PC-9 (cell line): ENCODE measurements at regions not wholly inside any gene's neighbourhood (a gene's known extent, or its start where the extent isn't known, plus 50 kb on each side); places are given as distances from the start of the nearest gene placed in this dataset.

ENCODE experiments used
- BruUV-seq: library from RNA; stranded (reverse); fragments of 400-500 nt; replicated peaks from 2 replicates; lab custom pipeline; 2021; lab: Mats Ljungman, UMichigan
- CTCF ChIA-PET: fragments of 300-600 bp; sonication (Branson Sonifier 250); formaldehyde crosslinking; loops from one replicate; lab custom pipeline; 2022; ENCODE audit warnings: antibody characterized with exemption; lab: Charles Lee
- POLR2A ChIA-PET: fragments of 300-600 bp; sonication (Branson Sonifier 250); formaldehyde crosslinking; loops from one replicate; lab custom pipeline; 2022; ENCODE audit warnings: antibody characterized with exemption; ENCODE audit not compliant: unreplicated experiment; lab: Charles Lee
- DNase-seq, 2 experiments: peaks; one replicate each; pipeline versions ENCODE4 v3.0.0 to v3.0.0-alpha.2; 2015 to 2022; ENCODE audit warnings: mixed read lengths in 1 of 2
- H2AFZ ChIP-seq: fragments of 200-600 bp; sonication (generic); 2 replicates; pipeline ENCODE4 v1.8.1; 2017; ENCODE audit warnings: antibody characterized with exemption
- H3F3A ChIP-seq: fragments of 200-600 bp; sonication (generic); 2 replicates; pipeline ENCODE4 v1.8.1; 2017; ENCODE audit warnings: antibody characterized with exemption, mild to moderate bottlenecking, low read depth; ENCODE audit not compliant: insufficient read depth
- H3K27ac ChIP-seq: fragments of 200-600 bp; sonication (generic); 2 replicates; pipeline ENCODE4 v1.6.1; 2016; ENCODE audit warnings: mixed run types
- H3K27me3 ChIP-seq: fragments of 200-600 bp; sonication (generic); 2 replicates; pipeline ENCODE4 v1.6.1; 2016; ENCODE audit warnings: low read depth, mixed run types; ENCODE audit not compliant: insufficient read depth
- H3K36me3 ChIP-seq: fragments of 200-600 bp; sonication (generic); 2 replicates; pipeline ENCODE4 v1.6.1; 2016; ENCODE audit warnings: low read depth, mixed run types
- H3K4me1 ChIP-seq: fragments of 200-600 bp; sonication (generic); replicated peaks from 2 replicates; pipeline ENCODE4 v1.6.1; 2016; ENCODE audit warnings: mixed run types; ENCODE audit not compliant: insufficient read depth
- H3K4me2 ChIP-seq: fragments of 200-600 bp; sonication (generic); 2 replicates; pipeline ENCODE4 v1.6.1; 2017; ENCODE audit warnings: mixed run types
- H3K4me3 ChIP-seq: fragments of 200-600 bp; sonication (generic); 2 replicates; pipeline ENCODE4 v1.6.1; 2016; ENCODE audit warnings: mixed run types
- H3K79me2 ChIP-seq: fragments of 200-600 bp; sonication (generic); 2 replicates; pipeline ENCODE4 v1.6.1; 2017; ENCODE audit warnings: low read depth, mixed run types
- H3K9me2 ChIP-seq: fragments of 200-600 bp; sonication (generic); 2 replicates; pipeline ENCODE4 v1.8.1; 2017; ENCODE audit warnings: mild to moderate bottlenecking; ENCODE audit not compliant: insufficient read depth
- H3K9me3 ChIP-seq: fragments of 200-600 bp; sonication (generic); 2 replicates; pipeline ENCODE4 v1.8.1; 2016; ENCODE audit warnings: low read depth; ENCODE audit not compliant: insufficient read depth
- H4K20me1 ChIP-seq: fragments of 200-600 bp; sonication (generic); 2 replicates; pipeline ENCODE4 v1.8.1; 2017; ENCODE audit not compliant: insufficient read depth
- CTCF ChIP-seq: fragments of 200-600 bp; sonication (generic); conservative IDR thresholded peaks from 2 replicates; pipeline ENCODE4 v1.6.1; 2017; ENCODE audit warnings: mixed run types, antibody characterized with exemption, mild to moderate bottlenecking, moderate library complexity
- EZH2 ChIP-seq: fragments of 200-600 bp; sonication (generic); IDR thresholded peaks from 2 replicates; pipeline ENCODE4 v1.8.0; 2017; ENCODE audit warnings: antibody characterized with exemption, low read depth
- intact Hi-C: fragments of 100-400 bp; cut with micrococcal nuclease; formaldehyde crosslinking; loops from one replicate; pipeline ENCODE4 v1.10.0; 2022; ENCODE audit not compliant: unreplicated experiment

GRCh38 chr10:58079461-58079860 is 188.2 kb downstream of the IPMK start:
- ChIA-PET CTCF (no interaction called here), POLR2A (no interaction called here)
- Histone ChIP-seq H3K36me3 (no peaks in the 10 kb centered on the region), H2AFZ (no peak overlapping the region), H3K9me2 (no peaks in the 10 kb centered on the region), H3K27ac (no peak overlapping the region), H3K4me1 (no peaks in the 10 kb centered on the region), H4K20me1 (no peaks in the 10 kb centered on the region), H3K4me2 (no peak overlapping the region), H3K79me2 (no peaks in the 10 kb centered on the region), H3K9me3 (no peaks in the 10 kb centered on the region), H3K27me3 (no peaks in the 10 kb centered on the region), H3K4me3 (no peak overlapping the region), H3F3A (no peaks in the 10 kb centered on the region)
- intact Hi-C loops, result no loop called here
- no TSS peak for BruUV-seq
- DNase-seq, result no peak
- TF ChIP-seq CTCF, result no peak
- TF ChIP-seq EZH2, result no peak

- intact Hi-C loops, result no loop called here
- Histone ChIP-seq H2AFZ (no peak overlapping the region), H3F3A (no peaks in the 10 kb centered on the region), H3K4me2 (no peak overlapping the region), H3K9me2 (no peaks in the 10 kb centered on the region), H3K79me2 (no peaks in the 10 kb centered on the region), H3K9me3 (no peaks in the 10 kb centered on the region), H3K4me1 (no peaks in the 10 kb centered on the region), H3K27me3 (no peaks in the 10 kb centered on the region; the same call in 1 of the 2 replicates), H3K27ac (no peak overlapping the region), H3K36me3 (no peaks in the 10 kb centered on the region), H3K4me3 (no peak overlapping the region), H4K20me1 (no peaks in the 10 kb centered on the region)
- ChIA-PET POLR2A (no interaction called here), CTCF (no interaction called here)
- no TSS peak for BruUV-seq
- TF ChIP-seq CTCF (no peak), EZH2 (no peak)
- no peak for DNase-seq
Observed at GRCh38 chr10:58072634-58073033, 195.1 kb downstream of the IPMK start.

GRCh38 chr10:58070956-58071355 is 196.7 kb downstream of the IPMK start:
- no peak overlapping the region for H3K27ac ChIP-seq
- H3K4me1 ChIP-seq, result no peaks in the 10 kb centered on the region
- H4K20me1 ChIP-seq, result no peaks in the 10 kb centered on the region
- BruUV-seq, result no TSS peak
- H3K9me3 ChIP-seq, result no peaks in the 10 kb centered on the region
- H2AFZ ChIP-seq, result no peak overlapping the region
- H3F3A ChIP-seq, result no peaks in the 10 kb centered on the region
- H3K27me3 ChIP-seq, result no peaks in the 10 kb centered on the region; the same call in 1 of the 2 replicates
- intact Hi-C loops, result no loop called here
- no peak overlapping the region for H3K4me2 ChIP-seq
- H3K79me2 ChIP-seq, result no peaks in the 10 kb centered on the region
- ChIA-PET CTCF (no interaction called here), POLR2A (no interaction called here)
- no peak overlapping the region for H3K4me3 ChIP-seq
- no peaks in the 10 kb centered on the region for H3K9me2 ChIP-seq
- DNase-seq, result no peak
- no peak for TF ChIP-seq CTCF
- no peak for TF ChIP-seq EZH2
- H3K36me3 ChIP-seq, result no peaks in the 10 kb centered on the region
